ENCODE measurements at regions not wholly inside any gene's neighbourhood (a gene's known extent, or its start where the extent isn't known, plus 50 kb on each side); places are given as distances from the start of the nearest gene placed in this dataset.

- TF ChIP-seq POLR2AphosphoS5 (IDR thresholded peaks at IDR 0.05) (no peak), EP300 (IDR thresholded peaks at IDR 0.05) (no peak)
- TF ChIP-seq, protein P1, sequence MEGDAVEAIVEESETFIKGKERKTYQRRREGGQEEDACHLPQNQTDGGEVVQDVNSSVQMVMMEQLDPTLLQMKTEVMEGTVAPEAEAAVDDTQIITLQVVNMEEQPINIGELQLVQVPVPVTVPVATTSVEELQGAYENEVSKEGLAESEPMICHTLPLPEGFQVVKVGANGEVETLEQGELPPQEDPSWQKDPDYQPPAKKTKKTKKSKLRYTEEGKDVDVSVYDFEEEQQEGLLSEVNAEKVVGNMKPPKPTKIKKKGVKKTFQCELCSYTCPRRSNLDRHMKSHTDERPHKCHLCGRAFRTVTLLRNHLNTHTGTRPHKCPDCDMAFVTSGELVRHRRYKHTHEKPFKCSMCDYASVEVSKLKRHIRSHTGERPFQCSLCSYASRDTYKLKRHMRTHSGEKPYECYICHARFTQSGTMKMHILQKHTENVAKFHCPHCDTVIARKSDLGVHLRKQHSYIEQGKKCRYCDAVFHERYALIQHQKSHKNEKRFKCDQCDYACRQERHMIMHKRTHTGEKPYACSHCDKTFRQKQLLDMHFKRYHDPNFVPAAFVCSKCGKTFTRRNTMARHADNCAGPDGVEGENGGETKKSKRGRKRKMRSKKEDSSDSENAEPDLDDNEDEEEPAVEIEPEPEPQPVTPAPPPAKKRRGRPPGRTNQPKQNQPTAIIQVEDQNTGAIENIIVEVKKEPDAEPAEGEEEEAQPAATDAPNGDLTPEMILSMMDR (IDR thresholded peaks at IDR 0.05): no peak
These were observed 599.1 kb upstream of the FSHR start for GRCh38 chr2:49753344-49753985.

All from stomach (tissue), 4 donors.